RWPE1 (cell line): ENCODE measurements at regions not wholly inside any gene's neighbourhood (a gene's known extent, or its start where the extent isn't known, plus 50 kb on each side); places are given as distances from the start of the nearest gene placed in this dataset.
"Not testable (repeated sequence)": the region's sequence is repeated elsewhere in the genome, so short reads cannot be mapped to it uniquely, and the experiment has no call there.

Source experiments
- CTCF ChIA-PET: fragments of 350-600 bp; sonication (Branson Sonifier 250); formaldehyde crosslinking; extraction: SDS; loops from one replicate; lab custom pipeline; 2021; lab: Yijun Ruan, JAX
- POLR2A ChIA-PET: fragments of 400-600 bp; formaldehyde crosslinking; extraction: SDS; loops from one replicate; lab custom pipeline; 2020; ENCODE audit warnings: antibody characterized with exemption; ENCODE audit not compliant: low non-redundant PET; lab: Yijun Ruan, JAX
- DNase-seq: peaks from one replicate; pipeline ENCODE4 v3.0.0; 2012; ENCODE audit warnings: low spot score
- H3K27ac ChIP-seq: fragments of 450-650 bp; 2 replicates; pipeline ENCODE4 v1.5.1; 2017
- TF ChIP-seq, protein P1 (sequence below): fragments of 450-650 bp; conservative IDR thresholded peaks from 2 replicates; pipeline ENCODE4 v1.5.1; 2017; ENCODE audit warnings: low read depth, mild to moderate bottlenecking

DNA sequence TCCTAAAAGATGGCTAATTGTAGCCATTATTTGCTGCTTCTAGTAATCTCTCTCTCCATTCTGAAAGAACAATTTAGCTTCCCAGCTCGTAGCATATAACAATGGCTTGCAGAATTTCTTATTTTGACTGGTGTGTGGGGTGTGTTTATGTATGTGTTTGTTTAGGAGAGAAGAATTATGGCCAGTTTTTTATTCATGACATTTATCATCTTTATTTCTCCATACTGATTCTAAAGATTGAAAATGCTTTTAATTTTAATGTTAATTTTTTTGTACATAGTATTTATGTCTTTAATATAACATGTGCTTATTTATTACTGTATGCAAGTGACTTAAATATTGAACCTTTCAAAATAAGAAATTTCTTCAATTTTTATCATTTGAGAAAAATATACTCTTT lies 115.8 kb upstream of the TMTC4 start:
- CTCF ChIA-PET, result interaction anchor here (0.6 kb wide), 1 partner anchor 1452 kb away, joined by 3 read pairs; no protein-coding TSS in a partner anchor
- TF ChIP-seq, protein P1, sequence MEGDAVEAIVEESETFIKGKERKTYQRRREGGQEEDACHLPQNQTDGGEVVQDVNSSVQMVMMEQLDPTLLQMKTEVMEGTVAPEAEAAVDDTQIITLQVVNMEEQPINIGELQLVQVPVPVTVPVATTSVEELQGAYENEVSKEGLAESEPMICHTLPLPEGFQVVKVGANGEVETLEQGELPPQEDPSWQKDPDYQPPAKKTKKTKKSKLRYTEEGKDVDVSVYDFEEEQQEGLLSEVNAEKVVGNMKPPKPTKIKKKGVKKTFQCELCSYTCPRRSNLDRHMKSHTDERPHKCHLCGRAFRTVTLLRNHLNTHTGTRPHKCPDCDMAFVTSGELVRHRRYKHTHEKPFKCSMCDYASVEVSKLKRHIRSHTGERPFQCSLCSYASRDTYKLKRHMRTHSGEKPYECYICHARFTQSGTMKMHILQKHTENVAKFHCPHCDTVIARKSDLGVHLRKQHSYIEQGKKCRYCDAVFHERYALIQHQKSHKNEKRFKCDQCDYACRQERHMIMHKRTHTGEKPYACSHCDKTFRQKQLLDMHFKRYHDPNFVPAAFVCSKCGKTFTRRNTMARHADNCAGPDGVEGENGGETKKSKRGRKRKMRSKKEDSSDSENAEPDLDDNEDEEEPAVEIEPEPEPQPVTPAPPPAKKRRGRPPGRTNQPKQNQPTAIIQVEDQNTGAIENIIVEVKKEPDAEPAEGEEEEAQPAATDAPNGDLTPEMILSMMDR, result no peak
- DNase-seq, result no peak
- no peak overlapping the region for H3K27ac ChIP-seq
- POLR2A ChIA-PET, result no interaction called here

- TF ChIP-seq, protein P1, result no peak
- CTCF ChIA-PET, result no interaction called here
- POLR2A ChIA-PET, result no interaction called here
- no peak for DNase-seq
- H3K27ac ChIP-seq, result no peak overlapping the region
Measured at GRCh38 chr13:100789968-100790367, 115.4 kb upstream of the TMTC4 start.

GRCh38 chr13:100789481-100789880 lies 114.9 kb upstream of the TMTC4 start:
- H3K27ac ChIP-seq, result no peak overlapping the region
- no peak for DNase-seq
- POLR2A ChIA-PET, result no interaction called here
- CTCF ChIA-PET, result no interaction called here
- TF ChIP-seq, protein P1, result no peak

- CTCF ChIA-PET, result no interaction called here
- POLR2A ChIA-PET, result no interaction called here
- DNase-seq, result no peak
- TF ChIP-seq, protein P1, result no peak
- no peak overlapping the region for H3K27ac ChIP-seq
Measured at GRCh38 chr13:100789025-100789424, 114.4 kb upstream of the TMTC4 start.

- DNase-seq, result no peak
- POLR2A ChIA-PET, result no interaction called here
- no peak overlapping the region for H3K27ac ChIP-seq
- TF ChIP-seq, protein P1, result no peak
- CTCF ChIA-PET, result no interaction called here
Measured at GRCh38 chr13:100788540-100788939, 113.9 kb upstream of the TMTC4 start.

DNA sequence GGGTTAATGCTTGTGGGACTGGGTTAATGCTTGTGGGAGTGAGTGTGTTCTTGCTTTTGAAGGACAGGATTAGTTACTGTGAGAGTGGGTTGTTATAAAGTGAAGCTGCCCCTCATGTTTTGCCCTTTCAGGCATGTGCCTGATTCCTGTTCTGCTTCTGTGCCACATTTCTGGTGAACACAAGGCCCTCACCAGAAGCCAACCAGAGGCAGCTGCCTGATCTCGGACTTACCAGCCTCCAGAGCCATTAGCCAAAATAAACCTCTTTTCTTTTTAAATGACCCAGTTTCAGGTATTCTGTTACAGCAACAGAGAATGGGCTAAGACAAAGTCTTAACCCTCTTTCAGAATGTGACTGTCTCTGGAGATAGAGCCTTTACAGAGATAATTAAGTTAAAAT lies 113.3 kb upstream of the TMTC4 start:
- CTCF ChIA-PET, result no interaction called here

GRCh38 chr13:100776686-100777085 lies 102.1 kb upstream of the TMTC4 start:
- DNase-seq, CTCF ChIA-PET, POLR2A ChIA-PET, H3K27ac ChIP-seq: not testable (repeated sequence)

More for the DNA sequence above, 113.3 kb upstream of the TMTC4 start:
- no peak for DNase-seq
- POLR2A ChIA-PET, result no interaction called here
- no peak overlapping the region for H3K27ac ChIP-seq
- TF ChIP-seq, protein P1, result no peak
